ENCODE measurements at regions not wholly inside any gene's neighbourhood (a gene's known extent, or its start where the extent isn't known, plus 50 kb on each side); places are given as distances from the start of the nearest gene placed in this dataset.

- no peak for TF ChIP-seq NCOA1 (IDR thresholded peaks at IDR 0.05; ENCODE audit: low read depth)
- TF ChIP-seq USF2 (CRISPR knock-in tag; IDR thresholded peaks at IDR 0.05) = no peak
- no peak for TF ChIP-seq SRSF3 (IDR thresholded peaks at IDR 0.05; ENCODE audit: insufficient read depth, low read length)
- no peak for TF ChIP-seq MAFF (IDR thresholded peaks at IDR 0.05; ENCODE audit: low read length)
- TF ChIP-seq ZNF655 (CRISPR knock-in tag; IDR thresholded peaks at IDR 0.05) = no peak
Observed at GRCh38 chr5:101574017-101574416, 670.9 kb upstream of the ST8SIA4 start (continued).

- Histone ChIP-seq H4K20me1 (replicated peaks; ENCODE audit: control insufficient read depth, insufficient read depth, low read length) (no peaks in the 10 kb centered on the region), H3K36me3 (ENCODE audit: control insufficient read depth, insufficient read depth, low read length) (no peaks in the 10 kb centered on the region), H3K27ac (ENCODE audit: extremely low read depth, low read depth, low read length) (no peak overlapping the region), H3K9me1 (ENCODE audit: control insufficient read depth, insufficient read depth, low read length) (no peaks in the 10 kb centered on the region), H2AFZ (ENCODE audit: low read depth, low read length) (no peak overlapping the region), H3K79me2 (ENCODE audit: control insufficient read depth, insufficient read depth, low read length) (no peaks in the 10 kb centered on the region), H3K4me2 (ENCODE audit: insufficient read depth, low read length) (no peak overlapping the region), H3K9ac (ENCODE audit: insufficient read depth in 1 of 2, low read depth in 2 of 2, low read length in 2 of 2) (no peak overlapping the region), H3K9me3 (replicated peaks; ENCODE audit: control insufficient read depth, insufficient read depth, low read depth, low read length) (no peaks in the 10 kb centered on the region; the same call in 1 of the 2 replicates), H3K4me1 (replicated peaks in 1 of 2; ENCODE audit: control insufficient read depth in 2 of 2, insufficient read depth in 2 of 2, low read length in 2 of 2) (no peaks in the 10 kb centered on the region), H3K27me3 (ENCODE audit: control insufficient read depth in 2 of 2, insufficient read depth in 2 of 2, low read length in 2 of 2) (no peaks in the 10 kb centered on the region), H3K4me3 (no peak overlapping the region)
- BruUV-seq (replicated peaks) = no TSS peak
- WGBS (ENCODE audit: insufficient coverage, low coverage, missing lambda C conversion rate) = 0% methylated on average over 3 of the region's 3 CpGs
- in situ Hi-C loops (cut with MboI) (no loop called here), intact Hi-C loops (cut with micrococcal nuclease) (no loop called here)
- no peak for DNase-seq (ENCODE audit: extremely low read depth in 1 of 4, low spot score in 3 of 4)
- CTCF ChIA-PET (ENCODE audit: low intra/inter-chr PET ratio) = no interaction called here
- no peak for ATAC-seq
- no peak for FAIRE-seq
- POLR2A ChIA-PET = no interaction called here
- no peak for TF ChIP-seq ZNF24 (IDR thresholded peaks at IDR 0.05)
- TF ChIP-seq RFX1 (IDR thresholded peaks at IDR 0.05) = no peak
- no peak for TF ChIP-seq ZNF699 (CRISPR knock-in tag; IDR thresholded peaks at IDR 0.05; ENCODE audit: insufficient replicate concordance)
- no peak for TF ChIP-seq JUND (IDR thresholded peaks at IDR 0.05; ENCODE audit: borderline replicate concordance, low read depth, low read length)
- no peak for TF ChIP-seq JUND (tag; IDR thresholded peaks at IDR 0.05; ENCODE audit: borderline replicate concordance, low read depth, low read length)
- TF ChIP-seq SREBF1 (IDR thresholded peaks at IDR 0.05; ENCODE audit: borderline replicate concordance, low read depth, low read length) = no peak
- no peak for TF ChIP-seq CREB5 (CRISPR knock-in tag; IDR thresholded peaks at IDR 0.05)
- no peak for TF ChIP-seq SMARCA5 (IDR thresholded peaks at IDR 0.05)
- no peak for TF ChIP-seq HMBOX1 (IDR thresholded peaks at IDR 0.05)
- TF ChIP-seq SLC30A9 (CRISPR knock-in tag; IDR thresholded peaks at IDR 0.05) = no peak
Observed at GRCh38 chr5:101561018-101561417, 657.9 kb upstream of the ST8SIA4 start.

Measured in K562 (cell line).